WI38 (cell line): ENCODE measurements at regions not wholly inside any gene's neighbourhood (a gene's known extent, or its start where the extent isn't known, plus 50 kb on each side); places are given as distances from the start of the nearest gene placed in this dataset.

Experiments
- H3K4me3 ChIP-seq: 2 replicates; pipeline ENCODE4 v1.5.1; 2011; ENCODE audit warnings: low read depth, mild to moderate bottlenecking, control low read depth, low read length
- TF ChIP-seq, protein P1 (sequence below): IDR thresholded peaks from 2 replicates; pipeline ENCODE4 v1.5.1; 2012; ENCODE audit warnings: low read depth, mild to moderate bottlenecking, control low read depth, low read length

GRCh38 chr3:21169948-21170347, 581.1 kb downstream of the ZNF385D start:
- TF ChIP-seq, protein P1, sequence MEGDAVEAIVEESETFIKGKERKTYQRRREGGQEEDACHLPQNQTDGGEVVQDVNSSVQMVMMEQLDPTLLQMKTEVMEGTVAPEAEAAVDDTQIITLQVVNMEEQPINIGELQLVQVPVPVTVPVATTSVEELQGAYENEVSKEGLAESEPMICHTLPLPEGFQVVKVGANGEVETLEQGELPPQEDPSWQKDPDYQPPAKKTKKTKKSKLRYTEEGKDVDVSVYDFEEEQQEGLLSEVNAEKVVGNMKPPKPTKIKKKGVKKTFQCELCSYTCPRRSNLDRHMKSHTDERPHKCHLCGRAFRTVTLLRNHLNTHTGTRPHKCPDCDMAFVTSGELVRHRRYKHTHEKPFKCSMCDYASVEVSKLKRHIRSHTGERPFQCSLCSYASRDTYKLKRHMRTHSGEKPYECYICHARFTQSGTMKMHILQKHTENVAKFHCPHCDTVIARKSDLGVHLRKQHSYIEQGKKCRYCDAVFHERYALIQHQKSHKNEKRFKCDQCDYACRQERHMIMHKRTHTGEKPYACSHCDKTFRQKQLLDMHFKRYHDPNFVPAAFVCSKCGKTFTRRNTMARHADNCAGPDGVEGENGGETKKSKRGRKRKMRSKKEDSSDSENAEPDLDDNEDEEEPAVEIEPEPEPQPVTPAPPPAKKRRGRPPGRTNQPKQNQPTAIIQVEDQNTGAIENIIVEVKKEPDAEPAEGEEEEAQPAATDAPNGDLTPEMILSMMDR, result no peak
- H3K4me3 ChIP-seq, result no peak overlapping the region

GRCh38 chr3:21168471-21168870, 582.5 kb downstream of the ZNF385D start:
- TF ChIP-seq, protein P1, result no peak
- no peak overlapping the region for H3K4me3 ChIP-seq

- TF ChIP-seq, protein P1, result no peak
- H3K4me3 ChIP-seq, result no peak overlapping the region
Observed at GRCh38 chr3:21163956-21164355, 587.1 kb downstream of the ZNF385D start.

DNA sequence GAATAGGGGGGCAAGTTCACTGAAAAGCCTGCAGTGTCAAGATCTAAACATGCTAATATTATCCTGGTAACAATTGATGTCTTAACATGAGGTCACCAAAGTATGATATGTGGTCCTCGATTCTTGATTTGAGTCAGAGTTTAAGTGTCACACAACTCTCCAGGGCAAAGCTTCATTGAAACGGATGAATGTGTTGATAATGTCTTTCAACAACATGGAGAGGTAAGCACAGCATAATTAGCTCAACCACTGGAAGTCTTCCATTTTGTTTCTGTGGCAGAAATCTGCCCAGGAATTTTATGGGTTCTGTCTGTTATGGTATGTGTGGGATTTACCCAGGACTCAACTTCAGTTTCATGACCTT, 591.5 kb downstream of the ZNF385D start:
- H3K4me3 ChIP-seq, result no peak overlapping the region
- TF ChIP-seq, protein P1, result no peak

- TF ChIP-seq, protein P1, result no peak
- no peak overlapping the region for H3K4me3 ChIP-seq
Observed at GRCh38 chr3:21158861-21159542, 592.0 kb downstream of the ZNF385D start.

DNA sequence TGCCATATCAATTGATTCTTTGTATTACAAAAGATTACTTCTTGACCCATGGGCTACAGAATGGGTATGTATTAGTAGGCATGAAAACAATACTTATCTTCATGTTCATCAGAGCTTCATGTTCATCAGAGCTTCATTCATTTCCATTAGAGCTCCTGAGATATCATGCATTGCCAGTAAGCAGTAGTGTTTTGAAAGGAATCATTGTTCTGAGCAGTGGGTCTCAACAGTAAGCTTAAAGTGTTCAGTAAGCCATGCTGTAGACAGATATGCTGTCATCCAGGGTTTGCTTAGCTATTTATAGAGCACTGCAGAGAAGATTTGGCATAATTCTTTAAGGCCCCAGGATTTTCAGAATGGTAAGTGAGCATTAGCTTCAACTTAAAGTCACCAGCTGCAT, 596.1 kb downstream of the ZNF385D start:
- TF ChIP-seq, protein P1, result no peak
- no peak overlapping the region for H3K4me3 ChIP-seq

- H3K4me3 ChIP-seq, result no peak overlapping the region
- TF ChIP-seq, protein P1, result no peak
Observed at GRCh38 chr3:21152555-21152954, 598.5 kb downstream of the ZNF385D start.
